GM12865 (cell line): ENCODE measurements at regions not wholly inside any gene's neighbourhood (a gene's known extent, or its start where the extent isn't known, plus 50 kb on each side); places are given as distances from the start of the nearest gene placed in this dataset.
"Not testable (repeated sequence)": the region's sequence is repeated elsewhere in the genome, so short reads cannot be mapped to it uniquely, and the experiment has no call there.

Experiments
- DNase-seq: peaks from one replicate; pipeline ENCODE4 v3.0.0; 2010; ENCODE audit warnings: low read depth
- H3K4me3 ChIP-seq: 2 replicates; pipeline ENCODE4 v1.5.1; 2011; ENCODE audit warnings: mild to moderate bottlenecking, low read depth, low read length, control low read depth
- TF ChIP-seq, protein P1 (sequence below): IDR thresholded peaks from 2 replicates; pipeline ENCODE4 v1.5.1; 2011; ENCODE audit warnings: low read length, control low read depth, low read depth, inconsistent platforms; ENCODE audit not compliant: insufficient read depth; ENCODE audit errors: missing control alignments

DNA sequence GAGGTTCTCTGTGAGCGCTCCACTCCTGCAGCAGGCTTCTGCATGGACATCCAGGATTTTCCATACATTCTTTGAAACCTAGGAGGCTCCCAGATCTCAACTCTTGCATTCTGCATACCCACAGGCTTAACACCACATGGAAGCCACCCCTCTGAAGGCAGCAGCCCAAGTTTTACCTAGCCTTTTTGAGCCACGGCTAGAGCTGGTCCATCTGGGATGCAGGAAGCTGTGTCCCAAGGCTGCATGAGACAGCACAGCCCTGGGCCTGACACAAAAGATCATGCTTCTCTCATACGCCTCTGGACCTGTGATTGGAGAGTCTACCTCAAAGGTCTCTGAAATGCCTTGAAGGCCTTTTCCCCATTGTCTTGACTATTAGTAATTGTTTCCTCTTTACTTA, 53.6 kb upstream of the RPRM start:
- TF ChIP-seq, protein P1, sequence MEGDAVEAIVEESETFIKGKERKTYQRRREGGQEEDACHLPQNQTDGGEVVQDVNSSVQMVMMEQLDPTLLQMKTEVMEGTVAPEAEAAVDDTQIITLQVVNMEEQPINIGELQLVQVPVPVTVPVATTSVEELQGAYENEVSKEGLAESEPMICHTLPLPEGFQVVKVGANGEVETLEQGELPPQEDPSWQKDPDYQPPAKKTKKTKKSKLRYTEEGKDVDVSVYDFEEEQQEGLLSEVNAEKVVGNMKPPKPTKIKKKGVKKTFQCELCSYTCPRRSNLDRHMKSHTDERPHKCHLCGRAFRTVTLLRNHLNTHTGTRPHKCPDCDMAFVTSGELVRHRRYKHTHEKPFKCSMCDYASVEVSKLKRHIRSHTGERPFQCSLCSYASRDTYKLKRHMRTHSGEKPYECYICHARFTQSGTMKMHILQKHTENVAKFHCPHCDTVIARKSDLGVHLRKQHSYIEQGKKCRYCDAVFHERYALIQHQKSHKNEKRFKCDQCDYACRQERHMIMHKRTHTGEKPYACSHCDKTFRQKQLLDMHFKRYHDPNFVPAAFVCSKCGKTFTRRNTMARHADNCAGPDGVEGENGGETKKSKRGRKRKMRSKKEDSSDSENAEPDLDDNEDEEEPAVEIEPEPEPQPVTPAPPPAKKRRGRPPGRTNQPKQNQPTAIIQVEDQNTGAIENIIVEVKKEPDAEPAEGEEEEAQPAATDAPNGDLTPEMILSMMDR = no peak
- no peak overlapping the region for H3K4me3 ChIP-seq
- DNase-seq = no peak

DNA sequence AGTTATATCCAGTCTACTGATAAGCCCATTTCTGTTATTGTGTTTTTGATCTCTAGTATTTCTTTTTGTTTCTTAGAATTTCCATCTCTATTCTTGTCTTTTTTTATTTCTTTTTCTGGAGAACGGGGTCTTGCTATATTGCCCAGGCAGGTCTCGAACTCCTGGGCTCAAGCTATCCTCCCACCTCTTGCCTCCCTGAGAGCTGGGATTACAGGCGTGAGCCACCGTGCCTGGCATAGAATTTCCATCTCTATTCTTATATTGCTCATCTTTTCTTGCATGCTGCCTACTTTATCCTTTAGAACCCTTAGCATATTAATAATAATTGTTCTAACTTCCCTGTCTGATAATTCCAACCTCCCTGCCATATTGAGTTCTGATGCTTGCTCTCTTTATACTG, 55.2 kb upstream of the RPRM start:
- H3K4me3 ChIP-seq, DNase-seq: not testable (repeated sequence)

DNA sequence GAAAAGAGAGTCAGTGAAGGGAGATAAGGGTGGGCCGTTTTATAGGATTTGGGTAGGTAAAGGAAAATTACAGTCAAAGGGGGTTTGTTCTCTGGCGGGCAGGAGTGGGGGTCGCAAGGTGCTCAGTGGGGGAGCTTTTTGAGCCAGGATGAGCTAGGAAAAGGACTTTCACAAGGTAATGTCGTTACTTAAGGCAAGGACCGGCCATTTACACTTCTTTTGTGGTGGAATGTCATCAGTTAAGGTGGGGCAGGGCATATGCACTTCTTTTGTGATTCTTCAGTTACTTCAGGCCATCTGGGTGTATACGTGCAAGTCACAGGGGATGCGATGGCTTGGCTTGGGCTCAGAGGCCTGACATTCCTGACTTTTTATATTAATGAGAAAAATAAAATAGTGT, 56.0 kb upstream of the RPRM start:
- H3K4me3 ChIP-seq, DNase-seq: not testable (repeated sequence)

DNA sequence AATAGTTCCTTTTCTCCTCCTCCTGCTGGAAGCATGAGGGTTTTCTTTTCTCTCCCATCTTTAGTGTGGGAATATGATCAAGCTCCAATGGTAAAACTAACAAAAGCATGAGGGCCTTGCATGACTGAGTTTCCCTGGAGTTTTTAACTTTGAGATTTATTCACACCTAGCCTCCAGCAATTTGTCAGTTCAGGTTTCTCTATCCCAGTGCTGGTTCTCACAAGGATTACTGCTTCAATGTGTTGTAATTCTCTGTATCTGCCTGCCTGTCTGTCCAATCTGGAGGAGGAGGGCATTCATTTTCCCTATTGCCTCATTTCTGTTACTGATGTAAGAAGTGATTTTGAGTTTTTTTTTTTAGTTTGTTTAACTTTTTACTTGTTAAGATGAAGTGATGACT, 57.6 kb upstream of the RPRM start:
- DNase-seq = no peak
- no peak overlapping the region for H3K4me3 ChIP-seq
- TF ChIP-seq, protein P1 = no peak

DNA sequence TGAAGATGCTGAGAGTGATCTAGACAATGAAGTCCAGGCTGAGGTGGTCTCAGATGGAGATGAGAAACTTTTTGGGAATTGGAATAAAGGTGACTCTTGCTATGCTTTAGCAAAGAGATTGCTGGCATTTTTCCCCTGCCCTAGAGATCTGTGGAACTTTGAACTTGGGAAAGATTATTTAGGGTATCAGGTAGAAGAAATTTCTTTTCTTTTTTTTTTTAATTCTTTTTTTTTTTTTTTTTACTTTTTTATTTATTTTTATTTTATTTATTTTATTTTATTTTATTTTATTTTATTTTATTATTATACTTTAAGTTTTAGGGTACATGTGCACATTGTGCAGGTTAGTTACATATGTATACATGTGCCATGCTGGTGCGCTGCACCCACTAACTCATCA, 59.5 kb upstream of the RPRM start:
- H3K4me3 ChIP-seq, DNase-seq: not testable (repeated sequence)

DNA sequence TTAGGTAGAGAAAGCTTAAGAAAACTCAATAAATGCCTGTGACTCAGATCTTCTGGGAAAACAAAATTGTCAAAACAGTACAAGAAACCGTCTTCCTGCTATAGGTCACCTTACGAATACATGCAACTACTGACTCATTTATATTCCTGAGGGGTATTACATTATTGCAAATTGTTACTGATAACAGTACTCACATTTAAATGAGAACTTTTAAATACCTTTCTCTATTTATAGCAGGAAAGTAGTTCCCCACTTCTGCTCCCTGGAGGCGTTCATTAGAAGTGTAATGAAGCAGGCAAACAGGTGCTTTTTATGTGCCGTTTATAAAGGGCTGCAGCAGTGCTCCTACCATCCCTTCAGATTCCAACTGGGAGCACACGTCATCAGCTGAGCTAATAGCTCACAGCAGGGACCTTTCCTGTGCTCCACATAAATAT, 65.1 kb upstream of the RPRM start:
- TF ChIP-seq, protein P1 = no peak
- no peak overlapping the region for H3K4me3 ChIP-seq
- peak; percentile 21 for DNase-seq

DNA sequence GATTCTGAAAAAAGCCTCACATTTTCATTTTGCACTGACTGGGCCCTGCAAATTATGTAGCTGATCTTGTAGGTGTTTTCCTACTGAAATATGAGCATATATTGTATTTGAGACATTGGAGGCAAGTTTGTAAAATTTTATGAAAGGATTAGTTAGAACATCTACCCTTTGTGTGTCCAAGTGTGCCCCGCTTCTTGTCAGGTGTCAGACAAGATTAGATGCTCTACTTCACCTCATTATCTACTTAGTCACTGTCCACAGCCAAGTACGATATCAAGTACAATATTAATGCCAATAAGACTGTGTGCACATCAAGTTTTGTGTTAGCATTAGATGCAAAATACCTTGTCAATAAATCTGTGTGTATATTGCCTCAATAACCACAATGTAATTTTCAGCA, 67.8 kb upstream of the RPRM start:
- TF ChIP-seq, protein P1 = no peak
- no peak for DNase-seq
- H3K4me3 ChIP-seq = no peak overlapping the region

DNA sequence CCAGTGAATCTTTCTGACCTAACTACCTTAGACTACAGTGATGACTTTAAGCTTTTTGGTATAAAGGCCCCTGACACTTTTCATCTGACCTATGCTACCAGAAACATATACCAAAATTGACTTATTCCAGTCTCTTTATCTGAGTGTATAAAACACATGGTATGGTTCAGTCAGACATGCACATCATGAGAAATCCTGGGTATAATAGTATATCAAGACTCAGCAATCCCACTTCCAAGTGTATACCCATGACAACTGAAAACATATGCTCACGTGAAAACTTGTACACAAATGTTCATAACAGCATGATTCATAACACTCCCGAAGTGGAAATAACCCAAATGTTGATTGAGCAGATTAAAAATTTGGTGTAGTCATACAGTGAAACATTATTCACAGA, 70.0 kb upstream of the RPRM start:
- no peak for DNase-seq
- H3K4me3 ChIP-seq = no peak overlapping the region
- TF ChIP-seq, protein P1 = no peak

DNA sequence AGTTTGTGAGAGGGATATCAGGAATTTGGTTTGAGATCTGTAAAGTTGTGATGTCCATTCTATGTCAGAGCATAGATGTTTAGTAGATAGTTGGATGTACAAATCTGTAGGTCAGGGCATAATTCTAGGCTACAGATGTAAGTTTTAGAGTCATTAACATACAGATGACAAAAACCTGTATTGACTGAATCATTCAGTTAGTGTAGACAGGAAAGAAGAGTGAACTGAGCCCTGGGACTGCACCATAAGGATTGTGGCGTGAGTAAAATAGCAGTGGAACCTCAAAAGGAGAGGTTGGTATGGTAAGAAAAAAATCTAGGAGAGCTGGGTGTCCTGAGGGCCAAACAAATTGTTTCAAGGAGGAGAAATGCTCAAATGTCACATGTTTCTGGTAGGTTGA, 73.1 kb upstream of the RPRM start:
- no peak overlapping the region for H3K4me3 ChIP-seq
- no peak for DNase-seq
- TF ChIP-seq, protein P1 = no peak
